MM.1S (cell line): ENCODE measurements at regions not wholly inside any gene's neighbourhood (a gene's known extent, or its start where the extent isn't known, plus 50 kb on each side); places are given as distances from the start of the nearest gene placed in this dataset.

Experiments
- EZH2phosphoT487 ChIP-seq: fragments of 300-600 bp; sonication (generic); IDR thresholded peaks from 2 replicates; pipeline ENCODE4 v1.6.1; 2018; ENCODE audit warnings: antibody characterized with exemption, low read length
- TF ChIP-seq, protein P1 (sequence below): fragments of 300-600 bp; sonication (generic); IDR thresholded peaks from 2 replicates; pipeline ENCODE4 v1.5.1; 2016; ENCODE audit warnings: antibody characterized with exemption, low read length, mixed read lengths

DNA sequence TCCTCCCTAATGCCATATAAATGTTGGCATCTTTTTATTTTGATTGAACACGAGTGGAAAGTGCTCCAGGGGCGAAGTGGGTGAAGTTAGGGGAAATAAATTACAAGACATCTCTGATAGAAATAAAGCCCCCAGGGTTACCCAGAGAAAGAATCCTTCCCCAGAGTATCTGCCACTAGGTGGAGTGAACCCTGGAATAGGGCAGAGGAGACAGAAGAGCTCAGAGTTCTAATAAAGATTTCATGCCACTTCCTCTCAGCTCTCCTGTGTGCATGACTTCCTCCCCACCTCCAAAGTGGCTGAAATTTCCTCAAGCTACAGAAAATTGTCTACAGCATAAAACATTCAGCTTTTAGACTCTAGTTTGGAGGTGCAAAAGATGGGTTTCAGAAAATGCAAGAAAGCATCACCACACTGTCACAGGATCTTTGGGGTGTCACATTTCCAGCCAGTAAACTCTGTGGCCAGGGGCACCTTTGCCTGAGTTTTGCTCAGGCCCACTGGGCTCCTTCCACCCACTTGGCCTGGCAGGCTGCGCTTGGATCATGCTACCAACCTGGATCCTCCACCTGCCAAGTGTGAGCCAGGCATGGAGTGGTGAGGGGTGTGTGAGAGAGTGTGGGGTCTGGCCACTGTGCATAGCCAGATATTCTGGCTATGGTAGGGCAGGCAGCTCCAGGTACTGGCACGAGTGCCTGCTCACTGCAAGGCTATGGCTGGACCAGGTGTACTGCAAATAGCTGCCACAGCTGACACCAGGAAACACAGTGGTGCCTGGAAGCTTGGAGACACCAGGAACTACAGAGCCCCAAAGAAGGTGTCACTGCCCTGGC is 208.8 kb upstream of the USP25 start:
- TF ChIP-seq, protein P1, sequence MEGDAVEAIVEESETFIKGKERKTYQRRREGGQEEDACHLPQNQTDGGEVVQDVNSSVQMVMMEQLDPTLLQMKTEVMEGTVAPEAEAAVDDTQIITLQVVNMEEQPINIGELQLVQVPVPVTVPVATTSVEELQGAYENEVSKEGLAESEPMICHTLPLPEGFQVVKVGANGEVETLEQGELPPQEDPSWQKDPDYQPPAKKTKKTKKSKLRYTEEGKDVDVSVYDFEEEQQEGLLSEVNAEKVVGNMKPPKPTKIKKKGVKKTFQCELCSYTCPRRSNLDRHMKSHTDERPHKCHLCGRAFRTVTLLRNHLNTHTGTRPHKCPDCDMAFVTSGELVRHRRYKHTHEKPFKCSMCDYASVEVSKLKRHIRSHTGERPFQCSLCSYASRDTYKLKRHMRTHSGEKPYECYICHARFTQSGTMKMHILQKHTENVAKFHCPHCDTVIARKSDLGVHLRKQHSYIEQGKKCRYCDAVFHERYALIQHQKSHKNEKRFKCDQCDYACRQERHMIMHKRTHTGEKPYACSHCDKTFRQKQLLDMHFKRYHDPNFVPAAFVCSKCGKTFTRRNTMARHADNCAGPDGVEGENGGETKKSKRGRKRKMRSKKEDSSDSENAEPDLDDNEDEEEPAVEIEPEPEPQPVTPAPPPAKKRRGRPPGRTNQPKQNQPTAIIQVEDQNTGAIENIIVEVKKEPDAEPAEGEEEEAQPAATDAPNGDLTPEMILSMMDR, result 0 out of 2 replicates have a peak, but pooled peaks have one; percentile 4
- no peak for TF ChIP-seq EZH2phosphoT487
